Spleen (tissue), 11 donors: ENCODE measurements at regions not wholly inside any gene's neighbourhood (a gene's known extent, or its start where the extent isn't known, plus 50 kb on each side); places are given as distances from the start of the nearest gene placed in this dataset.

ENCODE experiments used
- DNase-seq: peaks from one replicate; pipeline ENCODE4 v3.0.0-alpha.2; 2020
- H3K27ac ChIP-seq, 8 donors: fragments of 200-600 bp; sonication (generic) in 7 of 8; 1 replicate in 4 of 8; 2 replicates in 4 of 8; pipeline versions ENCODE4 v1.5.0 to v1.8.0; 2016 to 2021; ENCODE audit warnings: inconsistent platforms in 4 of 8, mild to moderate bottlenecking in 4 of 8, moderate library complexity in 1 of 8
- H3K27me3 ChIP-seq, 7 donors: fragments of 200-600 bp; sonication (generic) in 6 of 7; replicated peaks in 1 of 7; 1 replicate in 4 of 7; 2 replicates in 3 of 7; pipeline versions ENCODE4 v1.5.0 to v1.8.0; 2016 to 2021; ENCODE audit warnings: inconsistent platforms in 3 of 7, mild to moderate bottlenecking in 1 of 7
- H3K36me3 ChIP-seq, 6 donors: fragments of 200-600 bp; sonication (generic) in 5 of 6; 1 replicate in 4 of 6; 2 replicates in 2 of 6; pipeline versions ENCODE4 v1.5.0 to v1.8.0; 2016 to 2021; ENCODE audit warnings: inconsistent platforms in 2 of 6
- H3K4me1 ChIP-seq, 6 donors: fragments of 200-600 bp; sonication (generic) in 5 of 6; 1 replicate in 3 of 6; 2 replicates in 3 of 6; pipeline versions ENCODE4 v1.5.0 to v1.8.0; 2016 to 2021; ENCODE audit warnings: inconsistent platforms in 3 of 6
- H3K4me3 ChIP-seq, 8 donors: fragments of 200-600 bp; sonication (generic) in 7 of 8; 1 replicate in 4 of 8; 2 replicates in 4 of 8; pipeline versions ENCODE4 v1.5.0 to v1.8.0; 2016 to 2021; ENCODE audit warnings: inconsistent platforms in 4 of 8, mild to moderate bottlenecking in 4 of 8, moderate library complexity in 2 of 8
- H3K9me3 ChIP-seq, 8 donors: fragments of 200-600 bp; sonication (generic) in 7 of 8; 1 replicate in 4 of 8; 2 replicates in 4 of 8; pipeline versions ENCODE4 v1.5.0 to v1.8.0; 2016 to 2021; ENCODE audit warnings: inconsistent platforms in 4 of 8
- POLR2A ChIP-seq, 3 donors: fragments of 450-650 bp; IDR thresholded peaks; one replicate each; pipeline ENCODE4 v1.5.1; 2017; ENCODE audit warnings: antibody characterized with exemption in 3 of 3, mild to moderate bottlenecking in 1 of 3
- POLR2AphosphoS5 ChIP-seq, 3 donors: sonication (generic); formaldehyde crosslinking; IDR thresholded peaks; one replicate each; pipeline ENCODE4 v1.5.1; 2017; ENCODE audit warnings: antibody characterized with exemption in 3 of 3
- WGBS, 5 donors: extraction: QIAGEN DNeasy Blood & Tissue Kit in 3 of 5; methylation state at CpG; one replicate each; pipeline versions ENCODE4 v1.1.5 to v1.1.7; 2013 to 2018; 5-methylcytosine and 5-hydroxymethylcytosine counted together
- intact Hi-C: fragments of 100-400 bp; cut with DNase I; formaldehyde crosslinking; loops from one replicate; pipeline ENCODE4 v1.15.0; 2023; ENCODE audit warnings: low total_unique reads
- TF ChIP-seq, protein P1 (sequence below), 11 experiments: fragments of 200-600 bp in 7 of 11; fragments of 450-650 bp in 4 of 11; sonication (generic) in 4 of 11; IDR thresholded peaks in 8 of 11; conservative IDR thresholded peaks in 3 of 11; 1 replicate in 7 of 11; 2 replicates in 4 of 11; pipeline versions ENCODE4 v1.4.0 to v1.8.0; 2016 to 2021; ENCODE audit warnings: antibody characterized with exemption in 11 of 11, inconsistent platforms in 4 of 11, mild to moderate bottlenecking in 1 of 11
- donor health status: healthy with polysubstance abuse.
- donor health status: DM: no; HTN: no; CAD: no; lungs with moderate emphysema.
- donor health status: DM: no; HTN: no; CAD: no.
- donor health status: Bipolar disorder and iron deficiency.
- donor health status: healthy.
- donor health status: DM: no; HTN: no; CAD: no.
- donor health status: DM: yes; HTN: yes; CAD: no.

DNA sequence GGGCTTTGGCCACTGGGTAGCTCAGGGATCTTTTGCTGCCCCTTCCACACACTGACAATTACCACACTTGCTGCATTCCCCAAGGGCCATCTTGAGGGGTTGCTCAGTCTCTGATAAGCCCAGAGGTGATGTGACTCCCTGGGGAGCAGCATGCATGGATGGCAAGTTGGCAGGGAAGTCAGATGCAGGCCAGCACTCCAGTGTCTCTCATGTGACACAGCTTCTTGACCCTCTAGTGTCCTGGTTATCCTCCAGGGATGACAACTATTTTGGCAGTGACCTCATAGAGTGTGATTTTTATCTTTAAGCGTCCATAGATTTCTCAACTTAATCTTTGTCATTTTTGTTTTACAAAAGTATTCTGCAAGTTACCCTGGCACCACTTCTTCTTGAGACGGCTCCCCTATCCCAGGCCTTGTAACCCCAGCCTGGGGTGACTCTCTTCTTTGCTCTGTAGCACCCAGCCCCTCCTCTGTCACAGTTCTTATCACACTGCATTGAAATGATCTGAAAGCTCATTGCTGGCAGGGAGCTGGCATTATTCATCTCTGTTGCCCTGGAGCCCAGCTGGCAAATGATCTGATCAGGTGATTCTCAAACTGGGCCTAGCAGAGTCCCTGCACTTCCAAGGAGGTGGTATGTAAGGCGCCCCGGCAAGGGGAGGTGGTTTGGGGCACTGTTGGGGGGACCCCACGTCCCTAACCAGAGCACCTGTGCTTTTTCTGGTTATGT lies 72.6 kb downstream of the TENT5C start:
- Histone ChIP-seq H3K27me3 (no peaks in the 10 kb centered on the region), H3K36me3 (no peaks in the 10 kb centered on the region), H3K9me3 (no peaks in the 10 kb centered on the region), H3K4me1 (peaks cover 0 to 8% (median 2%) of the 10 kb centered on the region in 6 donors), H3K27ac (no peak overlapping the region), H3K4me3 (no peak overlapping the region)
- TF ChIP-seq POLR2AphosphoS5 (IDR thresholded peaks at IDR 0.05) (no peak), POLR2A (IDR thresholded peaks at IDR 0.05) (no peak)
- TF ChIP-seq, protein P1, sequence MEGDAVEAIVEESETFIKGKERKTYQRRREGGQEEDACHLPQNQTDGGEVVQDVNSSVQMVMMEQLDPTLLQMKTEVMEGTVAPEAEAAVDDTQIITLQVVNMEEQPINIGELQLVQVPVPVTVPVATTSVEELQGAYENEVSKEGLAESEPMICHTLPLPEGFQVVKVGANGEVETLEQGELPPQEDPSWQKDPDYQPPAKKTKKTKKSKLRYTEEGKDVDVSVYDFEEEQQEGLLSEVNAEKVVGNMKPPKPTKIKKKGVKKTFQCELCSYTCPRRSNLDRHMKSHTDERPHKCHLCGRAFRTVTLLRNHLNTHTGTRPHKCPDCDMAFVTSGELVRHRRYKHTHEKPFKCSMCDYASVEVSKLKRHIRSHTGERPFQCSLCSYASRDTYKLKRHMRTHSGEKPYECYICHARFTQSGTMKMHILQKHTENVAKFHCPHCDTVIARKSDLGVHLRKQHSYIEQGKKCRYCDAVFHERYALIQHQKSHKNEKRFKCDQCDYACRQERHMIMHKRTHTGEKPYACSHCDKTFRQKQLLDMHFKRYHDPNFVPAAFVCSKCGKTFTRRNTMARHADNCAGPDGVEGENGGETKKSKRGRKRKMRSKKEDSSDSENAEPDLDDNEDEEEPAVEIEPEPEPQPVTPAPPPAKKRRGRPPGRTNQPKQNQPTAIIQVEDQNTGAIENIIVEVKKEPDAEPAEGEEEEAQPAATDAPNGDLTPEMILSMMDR (IDR thresholded peaks at IDR 0.05 in 8 of 11, conservative IDR thresholded peaks at IDR 0.05 in 3 of 11), result no peak
- WGBS, 5 donors, result 78 to 86% (median 82%) methylated on average over 5 of the region's 5 CpGs
- intact Hi-C loops, result no loop called here
- DNase-seq, result no peak

DNA sequence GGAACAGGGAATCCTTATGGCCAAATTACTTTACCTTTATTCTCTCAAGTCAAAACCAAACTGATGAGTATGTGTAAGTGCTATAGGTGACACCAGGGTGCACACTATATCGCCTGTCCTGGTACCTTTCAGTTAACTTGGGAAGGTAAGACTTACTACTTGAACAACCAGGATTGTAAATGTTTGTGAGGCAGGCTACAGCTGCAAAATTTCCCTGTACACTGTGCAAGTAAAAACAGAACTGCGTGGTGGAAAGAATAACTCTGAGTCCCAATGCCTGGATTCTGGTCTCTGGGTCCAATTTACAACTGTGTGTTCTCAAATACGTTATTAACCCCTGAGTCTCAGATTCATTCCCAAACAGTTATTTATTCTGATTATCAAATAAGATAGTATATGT lies 73.5 kb downstream of the TENT5C start:
- Histone ChIP-seq H3K27ac (no peak overlapping the region), H3K9me3 (no peaks in the 10 kb centered on the region), H3K4me1 (peaks cover 0 to 5% (median 2%) of the 10 kb centered on the region in 6 donors), H3K4me3 (no peak overlapping the region), H3K36me3 (no peaks in the 10 kb centered on the region), H3K27me3 (no peaks in the 10 kb centered on the region)
- intact Hi-C loops, result no loop called here
- WGBS, 5 donors, result 75 to 89% (median 87%) methylated on average over 3 of the region's 3 CpGs
- no peak for DNase-seq
- no peak for TF ChIP-seq POLR2AphosphoS5 (IDR thresholded peaks at IDR 0.05)
- TF ChIP-seq, protein P1 (IDR thresholded peaks at IDR 0.05 in 8 of 11, conservative IDR thresholded peaks at IDR 0.05 in 3 of 11), result no peak
- no peak for TF ChIP-seq POLR2A (IDR thresholded peaks at IDR 0.05)

DNA sequence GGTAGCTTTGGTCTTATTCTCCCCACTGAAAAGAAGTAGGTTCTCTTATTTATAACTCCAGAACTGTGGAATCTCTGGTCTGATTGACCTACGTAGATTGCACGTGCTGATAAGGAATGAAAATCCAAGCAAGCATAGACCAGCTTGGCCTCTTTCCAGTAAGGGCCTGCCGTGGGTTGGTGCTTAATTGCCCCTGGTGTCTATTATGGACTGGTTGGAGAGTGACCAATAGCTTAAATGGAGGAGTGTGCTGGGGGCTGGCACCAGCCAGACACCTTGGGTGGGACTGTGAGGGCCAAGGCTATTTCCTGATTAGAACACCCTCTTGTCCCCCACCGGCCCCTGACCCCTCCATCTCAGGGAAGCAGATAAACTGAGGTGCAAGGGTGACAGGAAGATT lies 74.0 kb downstream of the TENT5C start:
- H3K27me3 ChIP-seq, result no peaks in the 10 kb centered on the region
- WGBS, 5 donors, result 75 to 94% (median 82%) methylated on average over 3 to 4 of the region's 4 CpGs
- H3K9me3 ChIP-seq, result no peaks in the 10 kb centered on the region
- intact Hi-C loops, result no loop called here
- no peaks in the 10 kb centered on the region for H3K36me3 ChIP-seq
- no peak overlapping the region for H3K4me3 ChIP-seq
- TF ChIP-seq POLR2A (IDR thresholded peaks at IDR 0.05) (no peak), POLR2AphosphoS5 (IDR thresholded peaks at IDR 0.05) (no peak)
- TF ChIP-seq, protein P1 (IDR thresholded peaks at IDR 0.05 in 8 of 11, conservative IDR thresholded peaks at IDR 0.05 in 3 of 11), result no peak
- H3K4me1 ChIP-seq, result no peaks in the 10 kb centered on the region
- no peak overlapping the region for H3K27ac ChIP-seq
- no peak for DNase-seq

DNA sequence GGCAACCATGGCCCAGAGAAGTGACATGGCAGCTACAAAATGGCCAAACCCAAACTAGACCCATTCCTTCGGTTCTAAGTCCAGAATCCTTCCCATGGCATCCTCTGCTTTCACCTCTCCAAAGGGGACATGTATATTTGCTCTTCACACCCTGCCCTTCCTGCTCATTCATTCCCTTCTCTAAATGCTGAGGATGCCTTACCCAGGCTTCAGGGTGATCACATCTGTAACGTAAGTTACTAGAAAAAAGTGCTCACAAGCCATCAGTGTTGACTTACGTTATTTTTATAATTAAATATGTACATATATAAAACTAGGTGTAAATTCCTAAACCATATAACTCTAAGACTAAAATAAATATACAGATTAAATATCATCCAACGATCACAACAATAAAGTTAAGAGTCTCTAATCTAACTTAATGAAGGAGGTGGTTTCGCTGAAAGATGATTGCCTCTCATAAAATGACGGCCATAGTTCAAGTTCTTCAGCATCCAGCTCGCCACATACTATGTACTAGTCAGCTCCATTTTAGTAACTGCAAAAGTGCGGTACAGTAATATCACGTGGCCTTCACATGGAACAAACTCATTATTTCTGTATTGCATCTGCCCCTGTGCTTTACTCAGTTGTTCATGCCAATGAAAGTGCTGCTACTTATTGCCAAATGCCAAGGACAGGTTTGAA lies 74.6 kb downstream of the TENT5C start:
- DNase-seq, result no peak
- Histone ChIP-seq H3K9me3 (no peaks in the 10 kb centered on the region), H3K27me3 (no peaks in the 10 kb centered on the region), H3K36me3 (no peaks in the 10 kb centered on the region), H3K4me1 (no peaks in the 10 kb centered on the region), H3K4me3 (no peak overlapping the region), H3K27ac (no peak overlapping the region)
- intact Hi-C loops, result no loop called here
- WGBS, 5 donors, result 88 to 93% (median 92%) methylated on average over 9 of the region's 9 CpGs
- TF ChIP-seq, protein P1 (IDR thresholded peaks at IDR 0.05 in 8 of 11, conservative IDR thresholded peaks at IDR 0.05 in 3 of 11), result no peak
- TF ChIP-seq POLR2A (IDR thresholded peaks at IDR 0.05) (no peak), POLR2AphosphoS5 (IDR thresholded peaks at IDR 0.05) (no peak)
